Trophoblast cell (in vitro differentiated cells and primary cell): ENCODE measurements at regions not wholly inside any gene's neighbourhood (a gene's known extent, or its start where the extent isn't known, plus 50 kb on each side); places are given as distances from the start of the nearest gene placed in this dataset.
"Not testable (repeated sequence)": the region's sequence is repeated elsewhere in the genome, so short reads cannot be mapped to it uniquely, and the experiment has no call there.

Experiments
- DNase-seq, 2 donors: peaks; one replicate each; pipeline ENCODE4 v3.0.0-alpha.2; 2016
- H2AFZ ChIP-seq: 2 replicates; pipeline ENCODE4 v1.6.1; 2013; ENCODE audit warnings: low read length, moderate library complexity, mild to moderate bottlenecking; ENCODE audit not compliant: insufficient read depth, poor library complexity
- H2AK5ac ChIP-seq: 2 replicates; pipeline ENCODE4 v1.6.1; 2013; ENCODE audit warnings: mild to moderate bottlenecking, low read length
- H2BK120ac ChIP-seq: 2 replicates; pipeline ENCODE4 v1.6.1; 2013; ENCODE audit warnings: low read length, mild to moderate bottlenecking, moderate library complexity; ENCODE audit not compliant: insufficient read depth, poor library complexity
- H2BK12ac ChIP-seq: 2 replicates; pipeline ENCODE4 v1.6.1; 2013; ENCODE audit warnings: mild to moderate bottlenecking, low read length, moderate library complexity
- H2BK5ac ChIP-seq: 2 replicates; pipeline ENCODE4 v1.6.1; 2013; ENCODE audit warnings: low read length, low read depth, moderate library complexity, mild to moderate bottlenecking; ENCODE audit not compliant: poor library complexity
- H3K14ac ChIP-seq: 2 replicates; pipeline ENCODE4 v1.6.1; 2013; ENCODE audit warnings: mild to moderate bottlenecking, low read length
- H3K18ac ChIP-seq: 2 replicates; pipeline ENCODE4 v1.6.1; 2013; ENCODE audit warnings: mild to moderate bottlenecking, low read length
- H3K23ac ChIP-seq: 2 replicates; pipeline ENCODE4 v1.6.1; 2013; ENCODE audit warnings: low read length
- H3K27ac ChIP-seq: 2 replicates; pipeline ENCODE4 v1.5.1; 2013; ENCODE audit warnings: low read depth, mild to moderate bottlenecking, inconsistent platforms, low read length, moderate library complexity
- H3K27me3 ChIP-seq: 2 replicates; pipeline ENCODE4 v1.6.1; 2013; ENCODE audit warnings: inconsistent platforms, mild to moderate bottlenecking, low read length, moderate library complexity; ENCODE audit not compliant: insufficient read depth
- H3K36me3 ChIP-seq, 2 experiments: 1 replicate in 1 of 2; 2 replicates in 1 of 2; pipeline ENCODE4 v1.6.1; 2013; ENCODE audit warnings: low read length in 2 of 2, mild to moderate bottlenecking in 2 of 2, moderate library complexity in 1 of 2; ENCODE audit not compliant: insufficient read depth in 2 of 2, control insufficient read depth in 1 of 2
- H3K4ac ChIP-seq: 2 replicates; pipeline ENCODE4 v1.6.1; 2013; ENCODE audit warnings: low read depth, mild to moderate bottlenecking, low read length, moderate library complexity
- H3K4me1 ChIP-seq, 2 experiments: 1 replicate in 1 of 2; 2 replicates in 1 of 2; pipeline ENCODE4 v1.6.1; 2013; ENCODE audit warnings: low read length in 2 of 2, mild to moderate bottlenecking in 2 of 2, moderate library complexity in 1 of 2; ENCODE audit not compliant: insufficient read depth in 2 of 2, control insufficient read depth in 1 of 2
- H3K4me2 ChIP-seq: 2 replicates; pipeline ENCODE4 v1.6.1; 2013; ENCODE audit warnings: inconsistent platforms, mild to moderate bottlenecking, low read length, moderate library complexity
- H3K4me3 ChIP-seq: 2 replicates; pipeline ENCODE4 v1.5.1; 2013; ENCODE audit warnings: mild to moderate bottlenecking, low read depth, low read length, inconsistent platforms
- H3K79me1 ChIP-seq: one replicate; pipeline ENCODE4 v1.6.1; 2013; ENCODE audit warnings: low read length
- H3K79me2 ChIP-seq: 2 replicates; pipeline ENCODE4 v1.6.1; 2013; ENCODE audit warnings: low read length, mild to moderate bottlenecking; ENCODE audit not compliant: control insufficient read depth, insufficient read depth, poor library complexity
- H3K9ac ChIP-seq: 2 replicates; pipeline ENCODE4 v1.6.1; 2013; ENCODE audit warnings: mild to moderate bottlenecking, low read length
- H3K9me3 ChIP-seq: 2 replicates; pipeline ENCODE4 v1.6.1; 2013; ENCODE audit warnings: low read depth, mild to moderate bottlenecking, control low read depth, inconsistent platforms, low read length; ENCODE audit not compliant: insufficient read depth
- H4K12ac ChIP-seq: 2 replicates; pipeline ENCODE4 v1.6.1; 2013; ENCODE audit warnings: low read depth, mild to moderate bottlenecking, low read length, moderate library complexity
- H4K8ac ChIP-seq: 2 replicates; pipeline ENCODE4 v1.6.1; 2013; ENCODE audit warnings: low read depth, mild to moderate bottlenecking, low read length, moderate library complexity
- H4K91ac ChIP-seq: one replicate; pipeline ENCODE4 v1.6.1; 2013; ENCODE audit warnings: low read depth, mild to moderate bottlenecking, low read length, moderate library complexity
- WGBS: extraction: QIAGEN DNeasy Blood & Tissue Kit; methylation state at CpG from one replicate; pipeline ENCODE4 v1.1.7; 2013; ENCODE audit warnings: missing lambda C conversion rate; ENCODE audit not compliant: insufficient read length, insufficient coverage; ENCODE audit errors: extremely low coverage; 5-methylcytosine and 5-hydroxymethylcytosine counted together

GRCh38 chr2:128668946-128669345 lies 350.3 kb upstream of the HS6ST1 start:
- Histone ChIP-seq H2BK12ac (no peak overlapping the region), H3K4me2 (no peak overlapping the region), H2AK5ac (no peak overlapping the region), H4K91ac (no peak overlapping the region), H3K9ac (no peak overlapping the region), H3K79me1 (no peaks in the 10 kb centered on the region), H4K12ac (no peak overlapping the region), H3K4ac (no peak overlapping the region), H3K4me3 (no peak overlapping the region), H3K9me3 (peaks cover 2% of the 10 kb centered on the region), H2BK120ac (no peak overlapping the region), H3K27me3 (no peaks in the 10 kb centered on the region), H2AFZ (no peak overlapping the region), H2BK5ac (no peak overlapping the region), H3K36me3 (no peaks in the 10 kb centered on the region), H4K8ac (no peak overlapping the region), H3K23ac (no peak overlapping the region), H3K14ac (no peak overlapping the region), H3K4me1 (no peaks in the 10 kb centered on the region), H3K79me2 (no peaks in the 10 kb centered on the region), H3K27ac (no peak overlapping the region), H3K18ac (no peak overlapping the region)
- no CpG with 5 or more reads among the region's 2 CpGs for WGBS
- DNase-seq, result no peak

- no peak overlapping the region for H3K14ac ChIP-seq
- no peak overlapping the region for H3K18ac ChIP-seq
- no peaks in the 10 kb centered on the region for H3K36me3 ChIP-seq
- no peak overlapping the region for H3K23ac ChIP-seq
- H4K12ac ChIP-seq, result no peak overlapping the region
- H3K79me2 ChIP-seq, result no peaks in the 10 kb centered on the region
- H3K79me1 ChIP-seq, result no peaks in the 10 kb centered on the region
- no peaks in the 10 kb centered on the region for H3K4me1 ChIP-seq
- no peak overlapping the region for H4K8ac ChIP-seq
- H3K4ac ChIP-seq, result no peak overlapping the region
- H3K27me3 ChIP-seq, result no peaks in the 10 kb centered on the region
- H3K4me2 ChIP-seq, result no peak overlapping the region
- DNase-seq, result no peak
- no peak overlapping the region for H2BK5ac ChIP-seq
- no peak overlapping the region for H3K9ac ChIP-seq
- no peak overlapping the region for H3K4me3 ChIP-seq
- no peak overlapping the region for H2BK120ac ChIP-seq
- H3K27ac ChIP-seq, result no peak overlapping the region
- no peak overlapping the region for H2AK5ac ChIP-seq
- no CpG with 5 or more reads among the region's 1 CpG for WGBS
- no peak overlapping the region for H2BK12ac ChIP-seq
- H3K9me3 ChIP-seq, result peaks cover 2% of the 10 kb centered on the region
- H2AFZ ChIP-seq, result no peak overlapping the region
- H4K91ac ChIP-seq, result no peak overlapping the region
Measured at GRCh38 chr2:128670066-128670465, 351.4 kb upstream of the HS6ST1 start.

GRCh38 chr2:128671981-128672757 lies 353.5 kb upstream of the HS6ST1 start:
- not testable (repeated sequence) for H3K27me3 ChIP-seq, H2BK12ac ChIP-seq, H3K14ac ChIP-seq, H3K36me3 ChIP-seq, H3K79me1 ChIP-seq, H3K4ac ChIP-seq, H3K4me3 ChIP-seq, H3K79me2 ChIP-seq, H4K91ac ChIP-seq, H3K4me2 ChIP-seq, H3K9ac ChIP-seq, H4K12ac ChIP-seq, H2BK120ac ChIP-seq, H3K23ac ChIP-seq, H2AK5ac ChIP-seq, H3K27ac ChIP-seq, H2AFZ ChIP-seq, H3K18ac ChIP-seq, H3K9me3 ChIP-seq, DNase-seq, H4K8ac ChIP-seq, H2BK5ac ChIP-seq, H3K4me1 ChIP-seq
- no CpG with 5 or more reads among the region's 36 CpGs for WGBS

- H3K4me3 ChIP-seq, H2AK5ac ChIP-seq, H3K27me3 ChIP-seq, H3K9ac ChIP-seq, H3K9me3 ChIP-seq, H4K8ac ChIP-seq, H3K14ac ChIP-seq, H3K18ac ChIP-seq, H4K91ac ChIP-seq, H2BK120ac ChIP-seq, H3K79me1 ChIP-seq, H2AFZ ChIP-seq, H3K27ac ChIP-seq, H3K79me2 ChIP-seq, H3K23ac ChIP-seq, H3K4me2 ChIP-seq, H4K12ac ChIP-seq, DNase-seq, H3K4me1 ChIP-seq, H3K4ac ChIP-seq, H2BK5ac ChIP-seq, H3K36me3 ChIP-seq, H2BK12ac ChIP-seq: not testable (repeated sequence)
- no CpG with 5 or more reads among the region's 12 CpGs for WGBS
Measured at GRCh38 chr2:128679680-128680079, 361.0 kb upstream of the HS6ST1 start.
